ENCODE measurements at regions not wholly inside any gene's neighbourhood (a gene's known extent, or its start where the extent isn't known, plus 50 kb on each side); places are given as distances from the start of the nearest gene placed in this dataset.

GRCh38 chrX:140447150-140447549, 57.7 kb downstream of the SOX3 start:
- TF ChIP-seq, protein P1, sequence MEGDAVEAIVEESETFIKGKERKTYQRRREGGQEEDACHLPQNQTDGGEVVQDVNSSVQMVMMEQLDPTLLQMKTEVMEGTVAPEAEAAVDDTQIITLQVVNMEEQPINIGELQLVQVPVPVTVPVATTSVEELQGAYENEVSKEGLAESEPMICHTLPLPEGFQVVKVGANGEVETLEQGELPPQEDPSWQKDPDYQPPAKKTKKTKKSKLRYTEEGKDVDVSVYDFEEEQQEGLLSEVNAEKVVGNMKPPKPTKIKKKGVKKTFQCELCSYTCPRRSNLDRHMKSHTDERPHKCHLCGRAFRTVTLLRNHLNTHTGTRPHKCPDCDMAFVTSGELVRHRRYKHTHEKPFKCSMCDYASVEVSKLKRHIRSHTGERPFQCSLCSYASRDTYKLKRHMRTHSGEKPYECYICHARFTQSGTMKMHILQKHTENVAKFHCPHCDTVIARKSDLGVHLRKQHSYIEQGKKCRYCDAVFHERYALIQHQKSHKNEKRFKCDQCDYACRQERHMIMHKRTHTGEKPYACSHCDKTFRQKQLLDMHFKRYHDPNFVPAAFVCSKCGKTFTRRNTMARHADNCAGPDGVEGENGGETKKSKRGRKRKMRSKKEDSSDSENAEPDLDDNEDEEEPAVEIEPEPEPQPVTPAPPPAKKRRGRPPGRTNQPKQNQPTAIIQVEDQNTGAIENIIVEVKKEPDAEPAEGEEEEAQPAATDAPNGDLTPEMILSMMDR (IDR thresholded peaks at IDR 0.05; ENCODE audit: extremely low read depth, missing control alignments), result no peak
- DNase-seq (ENCODE audit: low spot score), result no peak

GRCh38 chrX:140440876-140441275, 64.0 kb downstream of the SOX3 start:
- TF ChIP-seq, protein P1 (IDR thresholded peaks at IDR 0.05; ENCODE audit: extremely low read depth, missing control alignments), result no peak
- no peak for DNase-seq (ENCODE audit: low spot score)

DNA sequence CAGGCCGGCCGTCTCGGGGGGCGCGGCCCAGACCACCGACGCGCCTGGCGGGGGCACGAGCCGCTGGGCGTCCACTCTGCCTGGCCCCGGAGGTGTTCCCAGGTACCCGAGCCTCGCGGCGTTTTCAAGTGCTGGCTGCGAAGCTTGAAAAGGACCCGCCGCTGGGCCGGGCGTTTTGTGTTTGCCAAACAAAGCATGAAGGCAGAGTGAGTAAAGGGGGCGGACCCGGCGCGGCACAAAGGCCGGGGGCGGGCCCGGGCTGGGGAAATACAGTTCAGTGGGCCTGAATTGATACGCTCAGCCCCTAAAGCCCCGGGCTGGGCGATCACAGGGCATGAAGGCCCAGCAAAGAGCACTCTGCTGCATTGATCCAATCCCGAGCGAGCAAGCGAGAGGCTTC, 65.4 kb downstream of the SOX3 start:
- TF ChIP-seq, protein P1 (IDR thresholded peaks at IDR 0.05; ENCODE audit: extremely low read depth, missing control alignments), result no peak
- no peak for DNase-seq (ENCODE audit: low spot score)

- TF ChIP-seq, protein P1 (IDR thresholded peaks at IDR 0.05; ENCODE audit: extremely low read depth, missing control alignments), result no peak
- DNase-seq (ENCODE audit: low spot score), result no peak
Observed at GRCh38 chrX:140434347-140434746, 70.5 kb downstream of the SOX3 start.

GRCh38 chrX:140433582-140433981, 71.3 kb downstream of the SOX3 start:
- DNase-seq (ENCODE audit: low spot score), result no peak
- TF ChIP-seq, protein P1 (IDR thresholded peaks at IDR 0.05; ENCODE audit: extremely low read depth, missing control alignments), result no peak

- TF ChIP-seq, protein P1 (IDR thresholded peaks at IDR 0.05; ENCODE audit: extremely low read depth, missing control alignments), result no peak
- no peak for DNase-seq (ENCODE audit: low spot score)
Observed at GRCh38 chrX:140432346-140433175, 72.3 kb downstream of the SOX3 start.

GRCh38 chrX:140431521-140431920, 73.3 kb downstream of the SOX3 start:
- TF ChIP-seq, protein P1 (IDR thresholded peaks at IDR 0.05; ENCODE audit: extremely low read depth, missing control alignments), result no peak
- DNase-seq (ENCODE audit: low spot score), result no peak
